ENCODE measurements at regions not wholly inside any gene's neighbourhood (a gene's known extent, or its start where the extent isn't known, plus 50 kb on each side); places are given as distances from the start of the nearest gene placed in this dataset.

DNA sequence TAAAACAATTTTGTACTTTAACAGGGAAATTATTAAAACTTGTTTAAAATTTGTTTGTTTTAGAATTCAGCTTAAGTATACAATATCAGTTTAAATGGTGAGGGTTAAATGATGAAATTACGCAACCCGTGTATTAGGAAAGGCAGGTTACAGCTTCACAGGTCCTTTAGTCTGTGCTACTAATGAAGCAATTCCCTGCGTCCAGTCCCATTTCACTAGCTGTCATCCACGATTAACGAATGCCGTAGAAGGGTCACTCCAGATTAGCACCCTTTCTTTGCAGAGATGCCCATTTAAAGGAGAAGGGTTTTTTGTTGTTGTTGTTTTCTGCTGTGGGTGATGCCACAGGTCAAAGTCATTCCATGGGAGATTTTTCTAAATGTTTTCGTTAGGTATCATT lies 457.6 kb upstream of the SLC10A2 start:
- Histone ChIP-seq H3K9ac (ENCODE audit: low read length) (no peak overlapping the region), H2AFZ (ENCODE audit: low read length) (no peak overlapping the region), H3K27me3 (ENCODE audit: insufficient read depth, low read length) (no peaks in the 10 kb centered on the region)

DNA sequence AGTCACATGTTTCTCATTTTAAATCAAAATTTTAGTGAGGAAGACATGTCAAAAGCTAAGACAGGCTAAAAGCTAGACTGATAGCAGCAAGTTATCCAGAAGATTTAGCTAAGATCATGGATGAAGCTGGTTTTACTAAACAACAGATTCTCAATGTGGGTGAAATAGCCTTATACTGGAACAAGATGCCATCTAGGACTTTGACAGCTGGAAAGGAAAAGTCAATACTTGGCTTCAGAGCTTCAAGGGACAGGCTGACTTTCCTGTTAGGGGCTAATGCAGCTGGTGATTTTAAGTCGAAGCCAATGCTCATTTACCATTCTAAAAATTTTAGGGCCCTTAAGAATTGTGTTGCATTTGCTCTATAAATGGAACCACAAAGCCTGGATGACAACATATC lies 455.3 kb upstream of the SLC10A2 start:
- Histone ChIP-seq H2AFZ (ENCODE audit: low read length) (no peak overlapping the region), H3K4me3 (ENCODE audit: low read depth, low read length, poor library complexity, severe bottlenecking) (no peak overlapping the region), H3K9me2 (ENCODE audit: low read depth, low read length) (no peaks in the 10 kb centered on the region), H3K4me1 (ENCODE audit: insufficient read depth, low read length, severe bottlenecking) (no peaks in the 10 kb centered on the region), H3K9ac (ENCODE audit: low read length) (no peak overlapping the region), H3K27ac (ENCODE audit: low read depth, low read length, poor library complexity, severe bottlenecking) (no peak overlapping the region), H3K27me3 (ENCODE audit: insufficient read depth, low read length) (no peaks in the 10 kb centered on the region), H3K9me3 (ENCODE audit: low read length) (no peaks in the 10 kb centered on the region), H3F3A (ENCODE audit: insufficient read depth, low read length) (no peaks in the 10 kb centered on the region), H3K4me2 (ENCODE audit: low read length) (no peak overlapping the region), H3K79me2 (ENCODE audit: insufficient read depth, low read length) (no peaks in the 10 kb centered on the region), H4K20me1 (ENCODE audit: insufficient read depth, low read length) (no peaks in the 10 kb centered on the region), H3K36me3 (ENCODE audit: insufficient read depth, low read length) (no peaks in the 10 kb centered on the region)
- TF ChIP-seq, protein P1, sequence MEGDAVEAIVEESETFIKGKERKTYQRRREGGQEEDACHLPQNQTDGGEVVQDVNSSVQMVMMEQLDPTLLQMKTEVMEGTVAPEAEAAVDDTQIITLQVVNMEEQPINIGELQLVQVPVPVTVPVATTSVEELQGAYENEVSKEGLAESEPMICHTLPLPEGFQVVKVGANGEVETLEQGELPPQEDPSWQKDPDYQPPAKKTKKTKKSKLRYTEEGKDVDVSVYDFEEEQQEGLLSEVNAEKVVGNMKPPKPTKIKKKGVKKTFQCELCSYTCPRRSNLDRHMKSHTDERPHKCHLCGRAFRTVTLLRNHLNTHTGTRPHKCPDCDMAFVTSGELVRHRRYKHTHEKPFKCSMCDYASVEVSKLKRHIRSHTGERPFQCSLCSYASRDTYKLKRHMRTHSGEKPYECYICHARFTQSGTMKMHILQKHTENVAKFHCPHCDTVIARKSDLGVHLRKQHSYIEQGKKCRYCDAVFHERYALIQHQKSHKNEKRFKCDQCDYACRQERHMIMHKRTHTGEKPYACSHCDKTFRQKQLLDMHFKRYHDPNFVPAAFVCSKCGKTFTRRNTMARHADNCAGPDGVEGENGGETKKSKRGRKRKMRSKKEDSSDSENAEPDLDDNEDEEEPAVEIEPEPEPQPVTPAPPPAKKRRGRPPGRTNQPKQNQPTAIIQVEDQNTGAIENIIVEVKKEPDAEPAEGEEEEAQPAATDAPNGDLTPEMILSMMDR (IDR thresholded peaks at IDR 0.05; ENCODE audit: low read length): no peak
- no peak for TF ChIP-seq EZH2 (IDR thresholded peaks at IDR 0.05; ENCODE audit: borderline replicate concordance, low read length)

More for the DNA sequence above, 457.6 kb upstream of the SLC10A2 start:
- Histone ChIP-seq H3K4me2 (ENCODE audit: low read length) (no peak overlapping the region), H3F3A (ENCODE audit: insufficient read depth, low read length) (no peaks in the 10 kb centered on the region), H3K9me3 (ENCODE audit: low read length) (no peaks in the 10 kb centered on the region), H3K79me2 (ENCODE audit: insufficient read depth, low read length) (no peaks in the 10 kb centered on the region), H3K9me2 (ENCODE audit: low read depth, low read length) (no peaks in the 10 kb centered on the region), H3K27ac (ENCODE audit: low read depth, low read length, poor library complexity, severe bottlenecking) (no peak overlapping the region), H4K20me1 (ENCODE audit: insufficient read depth, low read length) (no peaks in the 10 kb centered on the region), H3K4me3 (ENCODE audit: low read depth, low read length, poor library complexity, severe bottlenecking) (no peak overlapping the region), H3K36me3 (ENCODE audit: insufficient read depth, low read length) (no peaks in the 10 kb centered on the region), H3K4me1 (ENCODE audit: insufficient read depth, low read length, severe bottlenecking) (no peaks in the 10 kb centered on the region)
- TF ChIP-seq, protein P1 (IDR thresholded peaks at IDR 0.05; ENCODE audit: low read length): no peak
- TF ChIP-seq EZH2 (IDR thresholded peaks at IDR 0.05; ENCODE audit: borderline replicate concordance, low read length): no peak

DNA sequence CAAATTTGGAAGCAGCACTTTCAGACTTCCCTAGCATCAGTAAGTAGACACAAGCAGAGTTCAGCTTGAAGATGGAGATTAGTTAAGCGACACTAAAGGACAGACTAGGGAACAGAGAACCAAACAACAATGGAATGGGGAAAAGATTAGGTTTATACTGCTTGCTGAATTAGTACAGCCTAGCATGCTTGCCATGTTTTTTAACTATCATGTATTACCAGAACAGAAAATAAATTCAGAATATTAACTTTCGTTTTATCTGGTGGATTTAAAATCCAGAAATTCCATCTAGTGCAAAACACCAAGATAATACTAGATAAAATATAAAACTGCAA lies 451.5 kb upstream of the SLC10A2 start:
- H3K9ac ChIP-seq (ENCODE audit: low read length): no peak overlapping the region
- no peaks in the 10 kb centered on the region for H3K36me3 ChIP-seq (ENCODE audit: insufficient read depth, low read length)
- H3F3A ChIP-seq (ENCODE audit: insufficient read depth, low read length): no peaks in the 10 kb centered on the region
- no peaks in the 10 kb centered on the region for H3K9me2 ChIP-seq (ENCODE audit: low read depth, low read length)
- no peak overlapping the region for H3K4me2 ChIP-seq (ENCODE audit: low read length)
- no peaks in the 10 kb centered on the region for H4K20me1 ChIP-seq (ENCODE audit: insufficient read depth, low read length)
- no peak overlapping the region for H2AFZ ChIP-seq (ENCODE audit: low read length)
- no peaks in the 10 kb centered on the region for H3K79me2 ChIP-seq (ENCODE audit: insufficient read depth, low read length)
- H3K4me3 ChIP-seq (ENCODE audit: low read depth, low read length, poor library complexity, severe bottlenecking): no peak overlapping the region
- H3K27me3 ChIP-seq (ENCODE audit: insufficient read depth, low read length): no peaks in the 10 kb centered on the region
- TF ChIP-seq, protein P1 (IDR thresholded peaks at IDR 0.05; ENCODE audit: low read length): no peak
- no peak for TF ChIP-seq EZH2 (IDR thresholded peaks at IDR 0.05; ENCODE audit: borderline replicate concordance, low read length)
- no peak overlapping the region for H3K27ac ChIP-seq (ENCODE audit: low read depth, low read length, poor library complexity, severe bottlenecking)
- no peaks in the 10 kb centered on the region for H3K4me1 ChIP-seq (ENCODE audit: insufficient read depth, low read length, severe bottlenecking)
- no peaks in the 10 kb centered on the region for H3K9me3 ChIP-seq (ENCODE audit: low read length)
